Spleen (tissue), 7 donors: ENCODE measurements at regions not wholly inside any gene's neighbourhood (a gene's known extent, or its start where the extent isn't known, plus 50 kb on each side); places are given as distances from the start of the nearest gene placed in this dataset.

Experiments
- CTCF ChIP-seq, 11 experiments: fragments of 200-600 bp in 7 of 11; fragments of 450-650 bp in 4 of 11; sonication (generic) in 4 of 11; IDR thresholded peaks in 8 of 11; conservative IDR thresholded peaks in 3 of 11; 1 replicate in 7 of 11; 2 replicates in 4 of 11; pipeline versions ENCODE4 v1.4.0 to v1.8.0; 2016 to 2021; ENCODE audit warnings: antibody characterized with exemption in 11 of 11, inconsistent platforms in 4 of 11, mild to moderate bottlenecking in 1 of 11
- POLR2A ChIP-seq, 3 donors: fragments of 450-650 bp; IDR thresholded peaks; one replicate each; pipeline ENCODE4 v1.5.1; 2017; ENCODE audit warnings: antibody characterized with exemption in 3 of 3, mild to moderate bottlenecking in 1 of 3
- donor health status: DM: no; HTN: no; CAD: no; lungs with moderate emphysema.
- donor health status: DM: no; HTN: no; CAD: no.
- donor health status: DM: no; HTN: no; CAD: no.

DNA sequence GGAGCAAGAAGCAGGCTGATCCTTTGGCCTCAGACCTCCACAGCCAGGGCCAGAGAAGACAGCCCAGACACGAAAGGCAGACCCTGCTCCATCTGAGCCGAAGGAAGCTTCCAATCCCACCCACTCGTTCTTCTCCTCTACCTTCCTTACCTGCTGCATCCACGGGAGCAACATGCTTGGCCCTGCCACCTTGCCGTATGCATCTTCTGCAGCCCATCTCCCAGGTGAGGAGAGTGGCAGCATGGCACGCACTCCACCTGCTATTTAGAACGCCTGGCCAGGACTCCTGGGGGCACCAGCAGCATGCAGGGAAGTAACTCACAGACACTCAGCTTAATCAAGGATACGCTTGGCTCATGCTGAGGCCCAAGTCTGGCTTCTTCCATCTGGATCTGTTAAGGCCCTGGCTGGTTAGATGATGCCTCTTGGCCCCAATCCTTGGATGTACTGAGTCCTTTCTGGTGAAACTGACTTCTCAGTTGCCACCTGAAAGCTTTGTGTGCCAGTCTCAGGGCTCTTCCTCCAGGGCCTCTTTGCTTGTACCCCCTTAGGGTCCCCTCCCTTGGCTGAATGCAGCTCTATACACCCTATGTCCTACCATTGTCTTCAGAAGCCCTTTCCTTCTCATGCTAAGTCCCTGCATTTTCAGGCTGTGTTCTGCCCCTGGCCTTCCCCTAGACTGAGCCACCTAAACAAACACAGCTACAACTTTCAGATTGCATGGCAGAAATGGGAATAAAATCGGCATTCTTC lies 604.9 kb downstream of the BUD13 start:
- TF ChIP-seq CTCF (IDR thresholded peaks at IDR 0.05 in 8 of 11, conservative IDR thresholded peaks at IDR 0.05 in 3 of 11) (no peak), POLR2A (IDR thresholded peaks at IDR 0.05) (no peak)
